Ishikawa (cell line): ENCODE measurements at regions not wholly inside any gene's neighbourhood (a gene's known extent, or its start where the extent isn't known, plus 50 kb on each side); places are given as distances from the start of the nearest gene placed in this dataset.

ENCODE experiments used
- MAX ChIP-seq: IDR thresholded peaks from 2 replicates; pipeline ENCODE4 v1.6.1; 2012
- RAD21 ChIP-seq: IDR thresholded peaks from 2 replicates; pipeline ENCODE4 v1.6.1; 2012; ENCODE audit warnings: low read depth
- ZBTB7A ChIP-seq: IDR thresholded peaks from 2 replicates; pipeline ENCODE4 v1.6.1; 2012; ENCODE audit warnings: low read depth

GRCh38 chr4:173763389-173763788 lies 233.4 kb upstream of the HAND2 start:
- TF ChIP-seq RAD21 (no peak), ZBTB7A (no peak), MAX (no peak)
